NCI-H2227 (cell line): ENCODE measurements at regions not wholly inside any gene's neighbourhood (a gene's known extent, or its start where the extent isn't known, plus 50 kb on each side); places are given as distances from the start of the nearest gene placed in this dataset.
"Not testable (repeated sequence)": the region's sequence is repeated elsewhere in the genome, so short reads cannot be mapped to it uniquely, and the experiment has no call there.

Experiments used
- DNase-seq: peaks from one replicate; lab custom pipeline; 2025; ENCODE audit not compliant: unreplicated experiment; lab: John Stamatoyannopoulos, UW

- DNase-seq, result no peak
Measured at GRCh38 chr10:117492504-117492903, 50.0 kb upstream of the EMX2 start.

- DNase-seq, result peak; percentile 5
Measured at GRCh38 chr10:117488004-117488403, 54.5 kb upstream of the EMX2 start.

GRCh38 chr10:117486606-117487005 is 55.9 kb upstream of the EMX2 start:
- DNase-seq, result no peak

- DNase-seq, result no peak
Measured at GRCh38 chr10:117483056-117483590, 59.4 kb upstream of the EMX2 start.

GRCh38 chr10:117481011-117481410 is 61.5 kb upstream of the EMX2 start:
- DNase-seq, result not testable (repeated sequence)

GRCh38 chr10:117480097-117480496 is 62.4 kb upstream of the EMX2 start:
- no peak for DNase-seq

GRCh38 chr10:117477961-117478670 is 64.4 kb upstream of the EMX2 start:
- DNase-seq, result no peak

- no peak for DNase-seq
Measured at GRCh38 chr10:117477211-117477947, 65.2 kb upstream of the EMX2 start.

GRCh38 chr10:117476716-117477115 is 65.8 kb upstream of the EMX2 start:
- no peak for DNase-seq

- no peak for DNase-seq
Measured at GRCh38 chr10:117476281-117476680, 66.3 kb upstream of the EMX2 start.

GRCh38 chr10:117472872-117473271 is 69.7 kb upstream of the EMX2 start:
- no peak for DNase-seq

- no peak for DNase-seq
Measured at GRCh38 chr10:117471344-117471874, 71.1 kb upstream of the EMX2 start.

- no peak for DNase-seq
Measured at GRCh38 chr10:117470733-117471132, 71.8 kb upstream of the EMX2 start.

GRCh38 chr10:117468665-117469064 is 73.9 kb upstream of the EMX2 start:
- no peak for DNase-seq

- no peak for DNase-seq
Measured at GRCh38 chr10:117464176-117464575, 78.4 kb upstream of the EMX2 start.

- no peak for DNase-seq
Measured at GRCh38 chr10:117463545-117463920, 79.0 kb upstream of the EMX2 start.

GRCh38 chr10:117462816-117463544 is 79.6 kb upstream of the EMX2 start:
- no peak for DNase-seq

- DNase-seq, result no peak
Measured at GRCh38 chr10:117462424-117462792, 80.1 kb upstream of the EMX2 start.

GRCh38 chr10:117461766-117462423 is 80.7 kb upstream of the EMX2 start:
- DNase-seq, result no peak

GRCh38 chr10:117460846-117461765 is 81.4 kb upstream of the EMX2 start:
- DNase-seq, result no peak
